K562 (cell line): ENCODE measurements at regions not wholly inside any gene's neighbourhood (a gene's known extent, or its start where the extent isn't known, plus 50 kb on each side); places are given as distances from the start of the nearest gene placed in this dataset.

Experiments
- ATAC-seq: fragments of 200-7000 bp; cut with Tn5 transposase; 3 replicates; pipeline ENCODE4 v1.9.1; 2020; ENCODE audit warnings: moderate library complexity
- BruUV-seq: library from RNA; stranded (reverse); fragments of 400-500 nt; replicated peaks from 2 replicates; lab custom pipeline; 2021; lab: Mats Ljungman, UMichigan
- CTCF ChIA-PET: fragments of 300-600 bp; formaldehyde crosslinking; extraction: SDS; loops from one replicate; lab custom pipeline; 2021; ENCODE audit warnings: low intra/inter-chr PET ratio; lab: Yijun Ruan, JAX
- POLR2A ChIA-PET: fragments of 300-600, 350-650 bp; sonication (Branson Sonifier 250); formaldehyde crosslinking; extraction: SDS; loops from one replicate; lab custom pipeline; 2021; ENCODE audit warnings: antibody characterized with exemption, inconsistent platforms; lab: Yijun Ruan, JAX
- DNase-seq, 4 experiments: peaks; one replicate each; pipeline versions ENCODE4 v3.0.0 to v3.0.0-alpha.2; 2011 to 2018; ENCODE audit warnings: low spot score in 3 of 4, mixed read lengths in 3 of 4; ENCODE audit errors: extremely low read depth in 1 of 4
- FAIRE-seq: peaks from 2 replicates; lab custom pipeline; 2011; peaks lifted over from hg19 to GRCh38; lab: Jason Lieb, UNC
- H2AFZ ChIP-seq: 2 replicates; pipeline ENCODE4 v1.6.0; 2011; ENCODE audit warnings: low read depth, low read length, control low read depth, inconsistent platforms
- H3K27ac ChIP-seq: fragments of 200-600 bp; 3 replicates; pipeline ENCODE4 v1.8.0; 2011; ENCODE audit warnings: low read depth, mild to moderate bottlenecking, control low read depth, inconsistent platforms, low read length, moderate library complexity, mixed read lengths; ENCODE audit errors: extremely low read depth
- H3K27me3 ChIP-seq, 2 experiments: fragments of 300-600 bp in 1 of 2; 2 replicates in 1 of 2; 3 replicates in 1 of 2; pipeline versions ENCODE4 v1.6.0 to v1.8.0; 2011; ENCODE audit warnings: inconsistent platforms in 2 of 2, low read length in 2 of 2, mild to moderate bottlenecking in 1 of 2, mixed read lengths in 1 of 2, moderate library complexity in 1 of 2; ENCODE audit not compliant: control insufficient read depth in 2 of 2, insufficient read depth in 2 of 2
- H3K36me3 ChIP-seq: fragments of 300-600 bp; 3 replicates; pipeline ENCODE4 v1.8.0; 2011; ENCODE audit warnings: mild to moderate bottlenecking, low read length, inconsistent platforms; ENCODE audit not compliant: control insufficient read depth, insufficient read depth
- H3K4me1 ChIP-seq, 2 experiments: fragments of 200-600 bp in 1 of 2; replicated peaks in 1 of 2; 2 replicates in 1 of 2; 3 replicates in 1 of 2; pipeline versions ENCODE4 v1.5.1 to v1.8.0; 2011; ENCODE audit warnings: inconsistent platforms in 2 of 2, low read length in 2 of 2, mild to moderate bottlenecking in 1 of 2, mixed read lengths in 1 of 2, moderate library complexity in 1 of 2; ENCODE audit not compliant: control insufficient read depth in 2 of 2, insufficient read depth in 2 of 2
- H3K4me2 ChIP-seq: 2 replicates; pipeline ENCODE4 v1.6.1; 2011; ENCODE audit warnings: low read length, control low read depth, inconsistent platforms, mixed read lengths; ENCODE audit not compliant: insufficient read depth
- H3K4me3 ChIP-seq: fragments of 200-600 bp; sonication (generic), shearing (Covaris generic); 2 replicates; pipeline ENCODE4 v1.5.1; 2016; ENCODE audit warnings: control low read depth, inconsistent platforms
- H3K79me2 ChIP-seq: fragments of 200-600 bp; 3 replicates; pipeline ENCODE4 v1.8.0; 2011; ENCODE audit warnings: low read length, inconsistent platforms; ENCODE audit not compliant: control insufficient read depth, insufficient read depth
- H3K9ac ChIP-seq, 2 experiments: 2 replicates each; pipeline versions ENCODE4 v1.6.0 to v1.6.1; 2011; ENCODE audit warnings: low read depth in 2 of 2, low read length in 2 of 2, control low read depth in 1 of 2, inconsistent platforms in 1 of 2, mild to moderate bottlenecking in 1 of 2, mixed read lengths in 1 of 2; ENCODE audit not compliant: insufficient read depth in 1 of 2
- H3K9me1 ChIP-seq: one replicate; pipeline ENCODE4 v1.6.0; 2011; ENCODE audit warnings: inconsistent platforms, mild to moderate bottlenecking, low read length, moderate library complexity; ENCODE audit not compliant: control insufficient read depth, insufficient read depth
- H3K9me3 ChIP-seq: replicated peaks from 2 replicates; pipeline ENCODE4 v1.5.1; 2011; ENCODE audit warnings: low read depth, low read length, inconsistent platforms; ENCODE audit not compliant: control insufficient read depth, insufficient read depth
- H4K20me1 ChIP-seq: replicated peaks from 2 replicates; pipeline ENCODE4 v1.6.1; 2011; ENCODE audit warnings: low read length, inconsistent platforms, mixed read lengths; ENCODE audit not compliant: control insufficient read depth, insufficient read depth
- E2F5 ChIP-seq: sonication (generic); formaldehyde crosslinking; IDR thresholded peaks from 2 replicates; pipeline ENCODE4 v1.8.0; 2022; ENCODE audit warnings: mild to moderate bottlenecking, missing genetic modification reagents
- FOXA3 ChIP-seq, 2 experiments: fragments of 450-650 bp in 1 of 2; sonication (generic) in 1 of 2; formaldehyde crosslinking; IDR thresholded peaks in 1 of 2; conservative IDR thresholded peaks in 1 of 2; 2 replicates each; pipeline versions ENCODE4 v1.4.0 to v1.8.0; 2020 to 2022; ENCODE audit warnings: mild to moderate bottlenecking in 2 of 2, missing genetic modification reagents in 1 of 2
- FOXJ3 ChIP-seq: sonication (generic); formaldehyde crosslinking; IDR thresholded peaks from 2 replicates; pipeline ENCODE4 v1.4.0; 2020; ENCODE audit warnings: mild to moderate bottlenecking, missing genetic modification reagents
- IFI16 ChIP-seq: fragments of 250-450 bp; sonication (Bioruptor Pico); IDR thresholded peaks from 2 replicates; pipeline ENCODE4 v2.1.2; 2022; ENCODE audit warnings: mild to moderate bottlenecking, inconsistent platforms
- JUN ChIP-seq, 2 experiments: sonication (generic) in 1 of 2; formaldehyde crosslinking in 1 of 2; IDR thresholded peaks; 2 replicates each; pipeline versions ENCODE4 v1.6.1 to v1.8.0; 2012 to 2022; ENCODE audit warnings: borderline replicate concordance in 2 of 2, mild to moderate bottlenecking in 2 of 2, improper control_type of control experiment in 1 of 2, low read depth in 1 of 2, low read length in 1 of 2, missing genetic modification reagents in 1 of 2
- MCM5 ChIP-seq: fragments of 450-650 bp; IDR thresholded peaks from 2 replicates; pipeline ENCODE4 v1.6.1; 2016; ENCODE audit warnings: low read depth
- MEF2A ChIP-seq: IDR thresholded peaks from 2 replicates; pipeline ENCODE4 v1.6.1; 2011; ENCODE audit warnings: low read depth, mild to moderate bottlenecking, low read length, moderate library complexity; ENCODE audit not compliant: control insufficient read depth
- RBFOX2 ChIP-seq: fragments of 200-400 bp; formaldehyde crosslinking; IDR thresholded peaks from 2 replicates; pipeline ENCODE4 v1.6.1; 2017; ENCODE audit warnings: low read depth, mild to moderate bottlenecking, low read length, moderate library complexity
- RREB1 ChIP-seq: fragments of 250-450 bp; sonication (Bioruptor Pico); IDR thresholded peaks from 2 replicates; pipeline ENCODE4 v1.4.0; 2020
- SMARCA5 ChIP-seq: fragments of 450-650 bp; IDR thresholded peaks from 2 replicates; pipeline ENCODE4 v1.6.1; 2016
- SREBF2 ChIP-seq: sonication (generic); formaldehyde crosslinking; IDR thresholded peaks from 2 replicates; pipeline ENCODE4 v1.4.0; 2020; ENCODE audit warnings: mild to moderate bottlenecking, missing genetic modification reagents
- ZNF41 ChIP-seq: fragments of 250-450 bp; sonication (Bioruptor Pico); conservative IDR thresholded peaks from 2 replicates; pipeline ENCODE4 v1.4.0; 2020; ENCODE audit warnings: mild to moderate bottlenecking
- WGBS: fragments of 100-300 bp; shearing (Covaris generic); methylation state at CpG from one replicate; pipeline ENCODE4 v1.1.6; 2016; ENCODE audit warnings: low coverage, mixed read lengths; ENCODE audit not compliant: insufficient coverage; ENCODE audit errors: missing lambda C conversion rate; 5-methylcytosine and 5-hydroxymethylcytosine counted together
- in situ Hi-C: fragments of 300-500 bp; cut with MboI; formaldehyde crosslinking; loops from 4 replicates; pipeline ENCODE4 v1.15.0; 2018; ENCODE audit warnings: inconsistent platforms, mixed read lengths
- intact Hi-C: fragments of 100-400 bp; cut with micrococcal nuclease; formaldehyde crosslinking; loops from 2 replicates; pipeline ENCODE4 v1.14.2; 2022
- TF ChIP-seq, protein P1 (sequence below): fragments of 450-650 bp; IDR thresholded peaks from 2 replicates; pipeline ENCODE4 v1.6.1; 2017; ENCODE audit warnings: antibody characterized with exemption, mild to moderate bottlenecking

DNA sequence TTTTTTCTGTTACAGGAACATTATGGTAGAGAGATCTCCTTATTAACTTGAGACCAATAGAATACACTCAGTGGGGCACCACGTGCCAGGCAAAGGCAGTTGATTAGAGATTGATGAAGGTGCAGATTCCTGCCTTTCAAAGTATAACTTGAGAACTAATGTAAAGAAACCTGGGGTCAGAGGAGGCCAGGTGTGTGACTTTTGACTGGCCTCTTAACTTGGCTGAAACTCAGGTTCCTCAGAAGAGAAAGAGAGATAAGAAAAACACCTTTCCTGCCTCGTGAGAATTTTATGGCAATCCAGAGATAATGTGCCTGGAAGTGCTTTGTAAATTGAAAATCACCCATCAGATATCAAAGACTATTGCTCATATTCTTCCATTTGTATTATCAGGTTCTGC is 110.7 kb upstream of the GZMB start:
- DNase-seq (no peak), FAIRE-seq (no peak), ATAC-seq (no peak)
- no peaks in the 10 kb centered on the region for H4K20me1 ChIP-seq
- BruUV-seq, result no TSS peak
- CTCF ChIA-PET, result no interaction called here
- intact Hi-C loops (no loop called here), in situ Hi-C loops (loop anchor here (25.0 kb wide), 1 partner anchor 393 kb away; no protein-coding TSS in a partner anchor)
- POLR2A ChIA-PET, result no interaction called here
- no peaks in the 10 kb centered on the region for H3K4me1 ChIP-seq
- no peaks in the 10 kb centered on the region for H3K27me3 ChIP-seq
- H3K9me3 ChIP-seq, result no peaks in the 10 kb centered on the region
- H3K4me2 ChIP-seq, result no peak overlapping the region
- no peaks in the 10 kb centered on the region for H3K9me1 ChIP-seq
- 6% methylated on average over 2 of the region's 2 CpGs for WGBS
- no peak overlapping the region for H3K4me3 ChIP-seq
- no peaks in the 10 kb centered on the region for H3K36me3 ChIP-seq
- H2AFZ ChIP-seq, result no peak overlapping the region
- H3K9ac ChIP-seq, result no peak overlapping the region
- no peaks in the 10 kb centered on the region for H3K79me2 ChIP-seq
- no peak overlapping the region for H3K27ac ChIP-seq
- TF ChIP-seq, protein P1, sequence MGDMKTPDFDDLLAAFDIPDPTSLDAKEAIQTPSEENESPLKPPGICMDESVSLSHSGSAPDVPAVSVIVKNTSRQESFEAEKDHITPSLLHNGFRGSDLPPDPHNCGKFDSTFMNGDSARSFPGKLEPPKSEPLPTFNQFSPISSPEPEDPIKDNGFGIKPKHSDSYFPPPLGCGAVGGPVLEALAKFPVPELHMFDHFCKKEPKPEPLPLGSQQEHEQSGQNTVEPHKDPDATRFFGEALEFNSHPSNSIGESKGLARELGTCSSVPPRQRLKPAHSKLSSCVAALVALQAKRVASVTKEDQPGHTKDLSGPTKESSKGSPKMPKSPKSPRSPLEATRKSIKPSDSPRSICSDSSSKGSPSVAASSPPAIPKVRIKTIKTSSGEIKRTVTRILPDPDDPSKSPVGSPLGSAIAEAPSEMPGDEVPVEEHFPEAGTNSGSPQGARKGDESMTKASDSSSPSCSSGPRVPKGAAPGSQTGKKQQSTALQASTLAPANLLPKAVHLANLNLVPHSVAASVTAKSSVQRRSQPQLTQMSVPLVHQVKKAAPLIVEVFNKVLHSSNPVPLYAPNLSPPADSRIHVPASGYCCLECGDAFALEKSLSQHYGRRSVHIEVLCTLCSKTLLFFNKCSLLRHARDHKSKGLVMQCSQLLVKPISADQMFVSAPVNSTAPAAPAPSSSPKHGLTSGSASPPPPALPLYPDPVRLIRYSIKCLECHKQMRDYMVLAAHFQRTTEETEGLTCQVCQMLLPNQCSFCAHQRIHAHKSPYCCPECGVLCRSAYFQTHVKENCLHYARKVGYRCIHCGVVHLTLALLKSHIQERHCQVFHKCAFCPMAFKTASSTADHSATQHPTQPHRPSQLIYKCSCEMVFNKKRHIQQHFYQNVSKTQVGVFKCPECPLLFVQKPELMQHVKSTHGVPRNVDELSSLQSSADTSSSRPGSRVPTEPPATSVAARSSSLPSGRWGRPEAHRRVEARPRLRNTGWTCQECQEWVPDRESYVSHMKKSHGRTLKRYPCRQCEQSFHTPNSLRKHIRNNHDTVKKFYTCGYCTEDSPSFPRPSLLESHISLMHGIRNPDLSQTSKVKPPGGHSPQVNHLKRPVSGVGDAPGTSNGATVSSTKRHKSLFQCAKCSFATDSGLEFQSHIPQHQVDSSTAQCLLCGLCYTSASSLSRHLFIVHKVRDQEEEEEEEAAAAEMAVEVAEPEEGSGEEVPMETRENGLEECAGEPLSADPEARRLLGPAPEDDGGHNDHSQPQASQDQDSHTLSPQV, result no peak
- TF ChIP-seq ZNF41 (CRISPR knock-in tag) (no peak), SREBF2 (no peak), RREB1 (CRISPR knock-in tag) (no peak), E2F5 (no peak), JUN (IDR thresholded peaks at IDR 0.05; ENCODE audit: borderline replicate concordance, low read depth, low read length) (no peak), JUN (CRISPR knock-in tag; IDR thresholded peaks at IDR 0.05; ENCODE audit: borderline replicate concordance) (no peak), FOXJ3 (no peak), IFI16 (CRISPR knock-in tag) (no peak), SMARCA5 (no peak), FOXA3 (CRISPR knock-in tag; conservative IDR thresholded peaks at IDR 0.05 in 1 of 2, IDR thresholded peaks at IDR 0.05 in 1 of 2) (no peak), MCM5 (no peak), RBFOX2 (no peak), MEF2A (no peak)
